ENCODE measurements at regions not wholly inside any gene's neighbourhood (a gene's known extent, or its start where the extent isn't known, plus 50 kb on each side); places are given as distances from the start of the nearest gene placed in this dataset.

DNA sequence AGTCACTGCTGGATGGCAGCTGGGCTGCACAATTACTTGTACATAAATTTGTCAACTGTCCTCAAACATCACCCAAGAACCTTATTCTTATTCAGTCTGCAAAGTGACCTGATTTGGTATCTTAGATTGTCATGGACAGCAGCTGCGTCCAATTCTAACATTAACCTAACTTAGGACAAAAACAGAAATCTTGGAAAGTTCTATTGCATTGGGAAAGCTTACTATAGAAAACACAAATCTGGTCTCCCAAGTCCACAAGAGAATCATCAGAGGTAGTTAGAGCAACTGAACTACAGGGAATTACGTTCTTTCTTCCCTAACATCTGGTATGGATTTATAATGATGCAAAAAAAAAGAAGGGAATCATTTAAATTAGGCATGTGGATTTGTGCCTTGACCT lies 283.9 kb downstream of the NR2F1-AS1 start:
- FAIRE-seq (no peak), ATAC-seq (no peak), DNase-seq (ENCODE audit: low read depth, low spot score) (no peak)
- H3K27me3 ChIP-seq (replicated peaks in 1 of 2; ENCODE audit: control insufficient read depth in 2 of 2, insufficient read depth in 2 of 2, low read length in 1 of 2) = no peaks in the 10 kb centered on the region
- H3K79me2 ChIP-seq (ENCODE audit: control insufficient read depth, insufficient read depth, low read length) = no peaks in the 10 kb centered on the region
- no peak overlapping the region for H3K27ac ChIP-seq (ENCODE audit: control insufficient read depth, insufficient read depth)
- ChIA-PET RAD21 (ENCODE audit: unreplicated experiment) (no interaction called here), POLR2A (no interaction called here), SMC1A (ENCODE audit: uncharacterized antibody, unreplicated experiment) (no interaction called here), CTCF (interaction anchor here (1.3 kb wide), 1 partner anchor 48 kb away, joined by 3 read pairs; no protein-coding TSS in a partner anchor)
- in situ Hi-C loops (cut with MboI) = no loop called here
- 0% methylated on average over 2 of the region's 2 CpGs for WGBS (ENCODE audit: insufficient coverage, insufficient replicate concordance, low lambda C conversion rate, missing lambda C conversion rate)
- no TSS peak for BruUV-seq (replicated peaks)
- H2AFZ ChIP-seq (ENCODE audit: control insufficient read depth, low read depth, low read length) = no peak overlapping the region
- H3K4me2 ChIP-seq (ENCODE audit: control insufficient read depth, insufficient read depth) = no peak overlapping the region
- H3K9me3 ChIP-seq (replicated peaks; ENCODE audit: control insufficient read depth, insufficient read depth, low read length) = no peaks in the 10 kb centered on the region
- intact Hi-C loops (cut with micrococcal nuclease; ENCODE audit: unreplicated experiment) = no loop called here
- no peaks in the 10 kb centered on the region for H4K20me1 ChIP-seq (ENCODE audit: control insufficient read depth, insufficient read depth)
- H3K36me3 ChIP-seq (ENCODE audit: control insufficient read depth in 2 of 2, insufficient read depth in 2 of 2, low read length in 1 of 2) = no peaks in the 10 kb centered on the region
- H3K4me3 ChIP-seq = no peak overlapping the region
- no peaks in the 10 kb centered on the region for H3K4me1 ChIP-seq (ENCODE audit: control insufficient read depth, insufficient read depth, low read length)
- no peak overlapping the region for H3K9ac ChIP-seq (ENCODE audit: control insufficient read depth, insufficient read depth, low read length)
- TF ChIP-seq SMC3 (IDR thresholded peaks at IDR 0.05; ENCODE audit: borderline replicate concordance, low read length) (no peak), JUNB (IDR thresholded peaks at IDR 0.05) (no peak), TARDBP (IDR thresholded peaks at IDR 0.05; ENCODE audit: borderline replicate concordance) (no peak), FOS (IDR thresholded peaks at IDR 0.05; ENCODE audit: borderline replicate concordance, extremely low read depth, insufficient read length) (no peak), EZH2 (IDR thresholded peaks at IDR 0.05; ENCODE audit: borderline replicate concordance, control insufficient read depth, low read depth, low read length) (no peak), TBL1XR1 (IDR thresholded peaks at IDR 0.05; ENCODE audit: low read depth, low read length) (no peak), NFIC (IDR thresholded peaks at IDR 0.05; ENCODE audit: low read depth, low read length) (no peak), PAX8 (IDR thresholded peaks at IDR 0.05) (no peak), CHD2 (IDR thresholded peaks at IDR 0.05; ENCODE audit: borderline replicate concordance, low read depth, low read length) (no peak), ZBED1 (IDR thresholded peaks at IDR 0.05; ENCODE audit: borderline replicate concordance) (no peak), MEF2B (IDR thresholded peaks at IDR 0.05; ENCODE audit: partially characterized antibody, poor library complexity, severe bottlenecking) (no peak)
- TF ChIP-seq, protein P1, sequence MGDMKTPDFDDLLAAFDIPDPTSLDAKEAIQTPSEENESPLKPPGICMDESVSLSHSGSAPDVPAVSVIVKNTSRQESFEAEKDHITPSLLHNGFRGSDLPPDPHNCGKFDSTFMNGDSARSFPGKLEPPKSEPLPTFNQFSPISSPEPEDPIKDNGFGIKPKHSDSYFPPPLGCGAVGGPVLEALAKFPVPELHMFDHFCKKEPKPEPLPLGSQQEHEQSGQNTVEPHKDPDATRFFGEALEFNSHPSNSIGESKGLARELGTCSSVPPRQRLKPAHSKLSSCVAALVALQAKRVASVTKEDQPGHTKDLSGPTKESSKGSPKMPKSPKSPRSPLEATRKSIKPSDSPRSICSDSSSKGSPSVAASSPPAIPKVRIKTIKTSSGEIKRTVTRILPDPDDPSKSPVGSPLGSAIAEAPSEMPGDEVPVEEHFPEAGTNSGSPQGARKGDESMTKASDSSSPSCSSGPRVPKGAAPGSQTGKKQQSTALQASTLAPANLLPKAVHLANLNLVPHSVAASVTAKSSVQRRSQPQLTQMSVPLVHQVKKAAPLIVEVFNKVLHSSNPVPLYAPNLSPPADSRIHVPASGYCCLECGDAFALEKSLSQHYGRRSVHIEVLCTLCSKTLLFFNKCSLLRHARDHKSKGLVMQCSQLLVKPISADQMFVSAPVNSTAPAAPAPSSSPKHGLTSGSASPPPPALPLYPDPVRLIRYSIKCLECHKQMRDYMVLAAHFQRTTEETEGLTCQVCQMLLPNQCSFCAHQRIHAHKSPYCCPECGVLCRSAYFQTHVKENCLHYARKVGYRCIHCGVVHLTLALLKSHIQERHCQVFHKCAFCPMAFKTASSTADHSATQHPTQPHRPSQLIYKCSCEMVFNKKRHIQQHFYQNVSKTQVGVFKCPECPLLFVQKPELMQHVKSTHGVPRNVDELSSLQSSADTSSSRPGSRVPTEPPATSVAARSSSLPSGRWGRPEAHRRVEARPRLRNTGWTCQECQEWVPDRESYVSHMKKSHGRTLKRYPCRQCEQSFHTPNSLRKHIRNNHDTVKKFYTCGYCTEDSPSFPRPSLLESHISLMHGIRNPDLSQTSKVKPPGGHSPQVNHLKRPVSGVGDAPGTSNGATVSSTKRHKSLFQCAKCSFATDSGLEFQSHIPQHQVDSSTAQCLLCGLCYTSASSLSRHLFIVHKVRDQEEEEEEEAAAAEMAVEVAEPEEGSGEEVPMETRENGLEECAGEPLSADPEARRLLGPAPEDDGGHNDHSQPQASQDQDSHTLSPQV (IDR thresholded peaks at IDR 0.05) = no peak
- TF ChIP-seq, protein P2, sequence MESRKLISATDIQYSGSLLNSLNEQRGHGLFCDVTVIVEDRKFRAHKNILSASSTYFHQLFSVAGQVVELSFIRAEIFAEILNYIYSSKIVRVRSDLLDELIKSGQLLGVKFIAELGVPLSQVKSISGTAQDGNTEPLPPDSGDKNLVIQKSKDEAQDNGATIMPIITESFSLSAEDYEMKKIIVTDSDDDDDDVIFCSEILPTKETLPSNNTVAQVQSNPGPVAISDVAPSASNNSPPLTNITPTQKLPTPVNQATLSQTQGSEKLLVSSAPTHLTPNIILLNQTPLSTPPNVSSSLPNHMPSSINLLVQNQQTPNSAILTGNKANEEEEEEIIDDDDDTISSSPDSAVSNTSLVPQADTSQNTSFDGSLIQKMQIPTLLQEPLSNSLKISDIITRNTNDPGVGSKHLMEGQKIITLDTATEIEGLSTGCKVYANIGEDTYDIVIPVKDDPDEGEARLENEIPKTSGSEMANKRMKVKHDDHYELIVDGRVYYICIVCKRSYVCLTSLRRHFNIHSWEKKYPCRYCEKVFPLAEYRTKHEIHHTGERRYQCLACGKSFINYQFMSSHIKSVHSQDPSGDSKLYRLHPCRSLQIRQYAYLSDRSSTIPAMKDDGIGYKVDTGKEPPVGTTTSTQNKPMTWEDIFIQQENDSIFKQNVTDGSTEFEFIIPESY (IDR thresholded peaks at IDR 0.05) = no peak
- TF ChIP-seq, protein P3, sequence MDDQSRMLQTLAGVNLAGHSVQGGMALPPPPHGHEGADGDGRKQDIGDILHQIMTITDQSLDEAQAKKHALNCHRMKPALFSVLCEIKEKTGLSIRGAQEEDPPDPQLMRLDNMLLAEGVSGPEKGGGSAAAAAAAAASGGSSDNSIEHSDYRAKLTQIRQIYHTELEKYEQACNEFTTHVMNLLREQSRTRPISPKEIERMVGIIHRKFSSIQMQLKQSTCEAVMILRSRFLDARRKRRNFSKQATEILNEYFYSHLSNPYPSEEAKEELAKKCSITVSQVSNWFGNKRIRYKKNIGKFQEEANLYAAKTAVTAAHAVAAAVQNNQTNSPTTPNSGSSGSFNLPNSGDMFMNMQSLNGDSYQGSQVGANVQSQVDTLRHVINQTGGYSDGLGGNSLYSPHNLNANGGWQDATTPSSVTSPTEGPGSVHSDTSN (IDR thresholded peaks at IDR 0.05; ENCODE audit: insufficient replicate concordance, low read depth, low read length) = no peak
- TF ChIP-seq, protein P4, sequence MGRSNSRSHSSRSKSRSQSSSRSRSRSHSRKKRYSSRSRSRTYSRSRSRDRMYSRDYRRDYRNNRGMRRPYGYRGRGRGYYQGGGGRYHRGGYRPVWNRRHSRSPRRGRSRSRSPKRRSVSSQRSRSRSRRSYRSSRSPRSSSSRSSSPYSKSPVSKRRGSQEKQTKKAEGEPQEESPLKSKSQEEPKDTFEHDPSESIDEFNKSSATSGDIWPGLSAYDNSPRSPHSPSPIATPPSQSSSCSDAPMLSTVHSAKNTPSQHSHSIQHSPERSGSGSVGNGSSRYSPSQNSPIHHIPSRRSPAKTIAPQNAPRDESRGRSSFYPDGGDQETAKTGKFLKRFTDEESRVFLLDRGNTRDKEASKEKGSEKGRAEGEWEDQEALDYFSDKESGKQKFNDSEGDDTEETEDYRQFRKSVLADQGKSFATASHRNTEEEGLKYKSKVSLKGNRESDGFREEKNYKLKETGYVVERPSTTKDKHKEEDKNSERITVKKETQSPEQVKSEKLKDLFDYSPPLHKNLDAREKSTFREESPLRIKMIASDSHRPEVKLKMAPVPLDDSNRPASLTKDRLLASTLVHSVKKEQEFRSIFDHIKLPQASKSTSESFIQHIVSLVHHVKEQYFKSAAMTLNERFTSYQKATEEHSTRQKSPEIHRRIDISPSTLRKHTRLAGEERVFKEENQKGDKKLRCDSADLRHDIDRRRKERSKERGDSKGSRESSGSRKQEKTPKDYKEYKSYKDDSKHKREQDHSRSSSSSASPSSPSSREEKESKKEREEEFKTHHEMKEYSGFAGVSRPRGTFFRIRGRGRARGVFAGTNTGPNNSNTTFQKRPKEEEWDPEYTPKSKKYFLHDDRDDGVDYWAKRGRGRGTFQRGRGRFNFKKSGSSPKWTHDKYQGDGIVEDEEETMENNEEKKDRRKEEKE (IDR thresholded peaks at IDR 0.05) = no peak

Data from GM12878 (cell line).